H1 (cell line): ENCODE measurements at regions not wholly inside any gene's neighbourhood (a gene's known extent, or its start where the extent isn't known, plus 50 kb on each side); places are given as distances from the start of the nearest gene placed in this dataset.

Experiments
- CTCF ChIA-PET: fragments of 300-600 bp; sonication (Branson Sonifier 250); formaldehyde crosslinking; loops from one replicate; lab custom pipeline; 2021; ENCODE audit not compliant: partially characterized antibody; lab: Charles Lee
- POLR2A ChIA-PET: fragments of 300-600 bp; sonication (Branson Sonifier 250); formaldehyde crosslinking; loops from one replicate; lab custom pipeline; 2021; ENCODE audit warnings: inconsistent platforms; ENCODE audit not compliant: partially characterized antibody; lab: Charles Lee
- DNase-seq, 2 experiments: peaks; one replicate each; pipeline versions ENCODE4 v3.0.0 to v3.0.0-alpha.2; 2010 to 2022; ENCODE audit warnings: low spot score in 2 of 2, low read depth in 1 of 2, mixed read lengths in 1 of 2
- FAIRE-seq: peaks from 2 replicates; lab custom pipeline; 2011; peaks lifted over from hg19 to GRCh38; lab: Jason Lieb, UNC
- H2AFZ ChIP-seq: 2 replicates; pipeline ENCODE4 v1.8.1; 2012; ENCODE audit warnings: low read length, inconsistent platforms
- H2AK5ac ChIP-seq: 2 replicates; pipeline ENCODE4 v1.6.1; 2013; ENCODE audit warnings: low read depth, low read length
- H2BK120ac ChIP-seq: replicated peaks from 2 replicates; pipeline ENCODE3; 2013; ENCODE audit warnings: low read depth, low read length, inconsistent platforms
- H2BK12ac ChIP-seq: 2 replicates; pipeline ENCODE4 v1.6.1; 2013; ENCODE audit warnings: low read depth, low read length
- H2BK15ac ChIP-seq: 2 replicates; pipeline ENCODE4 v1.6.1; 2013; ENCODE audit warnings: low read length
- H2BK20ac ChIP-seq: 2 replicates; pipeline ENCODE4 v1.6.1; 2013; ENCODE audit warnings: low read length
- H2BK5ac ChIP-seq: 2 replicates; pipeline ENCODE4 v1.6.1; 2013; ENCODE audit warnings: low read depth, low read length
- H3K14ac ChIP-seq: 2 replicates; pipeline ENCODE4 v1.6.1; 2013; ENCODE audit warnings: inconsistent platforms; ENCODE audit not compliant: insufficient read length
- H3K18ac ChIP-seq: 2 replicates; pipeline ENCODE4 v1.6.1; 2013; ENCODE audit warnings: low read length; ENCODE audit errors: extremely low read depth
- H3K23ac ChIP-seq: 2 replicates; pipeline ENCODE4 v1.6.1; 2013; ENCODE audit warnings: inconsistent platforms; ENCODE audit not compliant: insufficient read length
- H3K23me2 ChIP-seq: 2 replicates; pipeline ENCODE4 v1.6.1; 2013; ENCODE audit warnings: low read depth, low read length
- H3K27ac ChIP-seq: 2 replicates; pipeline ENCODE4 v1.6.1; 2011; ENCODE audit warnings: low read depth, low read length, inconsistent platforms
- H3K27me3 ChIP-seq, 4 experiments: replicated peaks in 1 of 4; 1 replicate in 1 of 4; 2 replicates in 3 of 4; pipeline versions ENCODE4 v1.6.1 to v1.8.1; 2011 to 2013; ENCODE audit warnings: low read length in 3 of 4, mild to moderate bottlenecking in 3 of 4, inconsistent platforms in 2 of 4, mixed read lengths in 2 of 4, moderate library complexity in 1 of 4; ENCODE audit not compliant: control insufficient read depth in 3 of 4, insufficient read depth in 3 of 4; ENCODE audit errors: extremely low read depth in 1 of 4
- H3K36me3 ChIP-seq, 4 experiments: 2 replicates each; pipeline versions ENCODE4 v1.6.1 to v1.8.1; 2011 to 2013; ENCODE audit warnings: mild to moderate bottlenecking in 4 of 4, low read length in 3 of 4, moderate library complexity in 2 of 4, control low read depth in 1 of 4, inconsistent platforms in 1 of 4; ENCODE audit not compliant: insufficient read depth in 4 of 4, control insufficient read depth in 2 of 4
- H3K4ac ChIP-seq: replicated peaks from 2 replicates; pipeline ENCODE3; 2013; ENCODE audit warnings: low read length, low read depth, mixed read lengths, inconsistent platforms; ENCODE audit not compliant: insufficient read length
- H3K4me1 ChIP-seq, 4 experiments: replicated peaks in 1 of 4; 1 replicate in 1 of 4; 2 replicates in 3 of 4; pipeline versions ENCODE4 v1.6.1 to v1.8.1; 2011 to 2013; ENCODE audit warnings: low read length in 3 of 4, inconsistent platforms in 2 of 4, mixed read lengths in 1 of 4; ENCODE audit not compliant: insufficient read depth in 4 of 4, control insufficient read depth in 3 of 4
- H3K4me2 ChIP-seq, 2 experiments: 2 replicates each; pipeline versions ENCODE4 v1.6.1 to v1.8.1; 2011 to 2013; ENCODE audit warnings: low read depth in 2 of 2, low read length in 2 of 2, control low read depth in 1 of 2, inconsistent platforms in 1 of 2, mild to moderate bottlenecking in 1 of 2; ENCODE audit not compliant: insufficient read depth in 1 of 2
- H3K4me3 ChIP-seq, 4 experiments: fragments of 200-600, 300-600 bp in 1 of 4; sonication (generic), shearing (Covaris generic), sonication (Bioruptor Twin) in 1 of 4; 2 replicates each; pipeline versions ENCODE4 v1.5.1 to v1.8.1; 2011 to 2016; ENCODE audit warnings: low read length in 4 of 4, low read depth in 3 of 4, control low read depth in 2 of 4, inconsistent platforms in 2 of 4, mild to moderate bottlenecking in 2 of 4, mixed read lengths in 1 of 4, moderate library complexity in 1 of 4; ENCODE audit not compliant: insufficient read depth in 2 of 4; ENCODE audit errors: extremely low read depth in 1 of 4
- H3K56ac ChIP-seq: replicated peaks from 2 replicates; pipeline ENCODE3; 2013; ENCODE audit warnings: low read depth, mild to moderate bottlenecking, mixed read lengths, low read length, inconsistent platforms; ENCODE audit not compliant: insufficient read length
- H3K79me1 ChIP-seq: 2 replicates; pipeline ENCODE4 v1.6.1; 2013; ENCODE audit warnings: low read depth, low read length, control low read depth
- H3K79me2 ChIP-seq, 2 experiments: 2 replicates each; pipeline versions ENCODE4 v1.6.1 to v1.8.1; 2012 to 2013; ENCODE audit warnings: low read length in 2 of 2, mild to moderate bottlenecking in 2 of 2, inconsistent platforms in 1 of 2; ENCODE audit not compliant: insufficient read depth in 2 of 2, control insufficient read depth in 1 of 2
- H3K9ac ChIP-seq, 4 experiments: replicated peaks in 1 of 4; 1 replicate in 1 of 4; 2 replicates in 3 of 4; pipeline versions ENCODE4 v1.6.1 to v1.8.1; 2011 to 2013; ENCODE audit warnings: low read depth in 3 of 4, low read length in 3 of 4, control low read depth in 2 of 4, mild to moderate bottlenecking in 2 of 4, moderate library complexity in 2 of 4, inconsistent platforms in 1 of 4; ENCODE audit errors: extremely low read depth in 1 of 4
- H3K9me3 ChIP-seq, 2 experiments: 2 replicates each; pipeline versions ENCODE4 v1.6.1 to v1.8.1; 2012 to 2013; ENCODE audit warnings: mild to moderate bottlenecking in 2 of 2, moderate library complexity in 2 of 2, control low read depth in 1 of 2, inconsistent platforms in 1 of 2, low read depth in 1 of 2, low read length in 1 of 2, mixed read lengths in 1 of 2; ENCODE audit not compliant: insufficient read depth in 2 of 2
- H4K20me1 ChIP-seq, 2 experiments: replicated peaks in 1 of 2; 2 replicates each; pipeline versions ENCODE3 to v1.8.1; 2011 to 2013; ENCODE audit warnings: inconsistent platforms in 2 of 2, low read length in 2 of 2, mild to moderate bottlenecking in 1 of 2; ENCODE audit not compliant: insufficient read depth in 2 of 2, control insufficient read depth in 1 of 2
- H4K5ac ChIP-seq: 2 replicates; pipeline ENCODE4 v1.6.1; 2013; ENCODE audit warnings: low read length, low read depth, mixed read lengths, inconsistent platforms; ENCODE audit not compliant: insufficient read length
- H4K8ac ChIP-seq: 2 replicates; pipeline ENCODE4 v1.8.0; 2013; ENCODE audit warnings: mild to moderate bottlenecking, moderate library complexity, low read length, inconsistent platforms; ENCODE audit not compliant: insufficient read depth; ENCODE audit errors: extremely low read depth
- H4K91ac ChIP-seq: replicated peaks from 2 replicates; pipeline ENCODE3; 2013; ENCODE audit warnings: low read length, mixed read lengths, inconsistent platforms; ENCODE audit not compliant: insufficient read length
- BACH1 ChIP-seq: IDR thresholded peaks from 2 replicates; pipeline ENCODE4 v1.6.1; 2012; ENCODE audit warnings: low read length, improper control_type of control experiment
- BRCA1 ChIP-seq: IDR thresholded peaks from 2 replicates; pipeline ENCODE4 v1.6.1; 2012; ENCODE audit warnings: low read depth, low read length, improper control_type of control experiment
- CBX5 ChIP-seq: fragments of 300-800, 300-1000 bp; sonication (generic); IDR thresholded peaks from 2 replicates; pipeline ENCODE4 v1.7.1; 2016; ENCODE audit warnings: antibody characterized with exemption, low read length, low read depth
- CBX8 ChIP-seq: fragments of 300-800, 300-1000 bp; sonication (generic); IDR thresholded peaks from 2 replicates; pipeline ENCODE4 v1.7.1; 2016; ENCODE audit warnings: low read depth, low read length, borderline replicate concordance
- CTBP2 ChIP-seq: IDR thresholded peaks from 2 replicates; pipeline ENCODE4 v1.7.0; 2011; ENCODE audit warnings: borderline replicate concordance, mild to moderate bottlenecking, moderate library complexity, mixed read lengths, low read length; ENCODE audit not compliant: insufficient read depth, insufficient read length
- FOSL1 ChIP-seq: IDR thresholded peaks from 2 replicates; pipeline ENCODE4 v1.6.1; 2011; ENCODE audit warnings: mild to moderate bottlenecking, low read depth, low read length, moderate library complexity; ENCODE audit not compliant: insufficient read depth
- GABPA ChIP-seq: IDR thresholded peaks from 2 replicates; pipeline ENCODE4 v1.6.1; 2011; ENCODE audit warnings: mild to moderate bottlenecking, low read length, moderate library complexity, borderline replicate concordance; ENCODE audit not compliant: insufficient read depth
- NANOG ChIP-seq: IDR thresholded peaks from 2 replicates; pipeline ENCODE4 v1.6.1; 2011; ENCODE audit warnings: low read length, low read depth, mild to moderate bottlenecking, inconsistent platforms; ENCODE audit not compliant: insufficient read depth, poor library complexity, severe bottlenecking
- PHF8 ChIP-seq: fragments of 200-600 bp; sonication (generic); conservative IDR thresholded peaks from 2 replicates; pipeline ENCODE4 v1.7.1; 2012; ENCODE audit warnings: low read depth, mild to moderate bottlenecking, inconsistent platforms, low read length, moderate library complexity
- POLR2AphosphoS5 ChIP-seq: IDR thresholded peaks from 2 replicates; pipeline ENCODE4 v1.6.1; 2011; ENCODE audit warnings: low read depth, low read length
- POU5F1 ChIP-seq: IDR thresholded peaks from 2 replicates; pipeline ENCODE4 v1.6.1; 2011; ENCODE audit warnings: low read depth, mild to moderate bottlenecking, low read length, moderate library complexity
- SIN3A ChIP-seq, 2 experiments: IDR thresholded peaks in 1 of 2; conservative IDR thresholded peaks in 1 of 2; 2 replicates each; pipeline ENCODE4 v1.6.1; 2011 to 2012; ENCODE audit warnings: low read length in 2 of 2, improper control_type of control experiment in 1 of 2, low read depth in 1 of 2, mild to moderate bottlenecking in 1 of 2
- SIRT6 ChIP-seq: IDR thresholded peaks from one replicate; pipeline ENCODE4 v1.7.1; 2012; ENCODE audit warnings: low read length, inconsistent platforms
- SIX5 ChIP-seq: IDR thresholded peaks from 2 replicates; pipeline ENCODE4 v1.6.1; 2011; ENCODE audit warnings: mild to moderate bottlenecking, low read depth, low read length
- SP2 ChIP-seq: IDR thresholded peaks from 2 replicates; pipeline ENCODE4 v1.6.1; 2012; ENCODE audit warnings: mild to moderate bottlenecking, low read length, inconsistent platforms
- TF ChIP-seq, protein P1 (sequence below): IDR thresholded peaks from 2 replicates; pipeline ENCODE4 v1.6.1; 2012; ENCODE audit warnings: inconsistent platforms

DNA sequence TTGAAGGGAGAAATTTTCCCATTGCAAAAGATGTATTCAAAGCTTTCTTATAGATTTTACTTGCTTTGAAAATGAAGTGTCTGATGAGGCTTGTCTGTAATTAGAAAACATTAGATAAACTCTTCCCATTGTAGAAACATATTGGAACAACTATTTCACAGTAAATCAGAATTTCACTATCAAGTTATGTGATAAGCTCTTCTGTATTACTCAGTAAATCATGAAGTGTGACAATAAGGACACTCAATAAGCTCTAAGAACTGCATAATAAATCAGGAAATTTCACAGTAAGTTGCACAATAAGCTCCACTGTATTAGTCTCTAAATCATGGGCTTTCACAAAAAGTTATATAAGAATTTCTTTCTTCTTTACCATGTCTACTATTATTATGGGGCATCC, 1546.6 kb downstream of the SLITRK5 start:
- Histone ChIP-seq H4K91ac (no peak overlapping the region), H3K4me2 (no peak overlapping the region), H3K4ac (no peak overlapping the region), H3K79me2 (no peaks in the 10 kb centered on the region), H2BK20ac (no peak overlapping the region), H2AK5ac (no peak overlapping the region), H3K4me1 (no peaks in the 10 kb centered on the region), H3K18ac (no peak overlapping the region), H4K8ac (no peak overlapping the region), H4K20me1 (no peaks in the 10 kb centered on the region), H3K27me3 (no peaks in the 10 kb centered on the region), H4K5ac (no peak overlapping the region), H3K23ac (no peak overlapping the region), H3K4me3 (no peak overlapping the region), H2BK120ac (no peak overlapping the region), H3K36me3 (no peaks in the 10 kb centered on the region), H2BK5ac (no peak overlapping the region), H3K27ac (no peak overlapping the region), H3K9me3 (peaks cover 6 to 8% of the 10 kb centered on the region in 2 experiments; a peak in 1 of 4 replicates), H2BK12ac (no peak overlapping the region), H3K56ac (no peak overlapping the region), H3K23me2 (no peaks in the 10 kb centered on the region), H3K79me1 (no peaks in the 10 kb centered on the region), H3K14ac (no peak overlapping the region), H2AFZ (no peak overlapping the region), H2BK15ac (no peak overlapping the region), H3K9ac (no peak overlapping the region)
- no peak for FAIRE-seq
- no peak for DNase-seq
- CTCF ChIA-PET, result interaction anchor here (0.6 kb wide), 1 partner anchor 19 kb away, joined by 3 read pairs; no protein-coding TSS in a partner anchor
- POLR2A ChIA-PET, result no interaction called here
- no peak for TF ChIP-seq BACH1
- TF ChIP-seq PHF8, result no peak
- no peak for TF ChIP-seq GABPA
- TF ChIP-seq SIN3A (conservative IDR thresholded peaks at IDR 0.05 in 1 of 2, IDR thresholded peaks at IDR 0.05 in 1 of 2; ENCODE audit: low read depth in 1 of 2, low read length in 2 of 2), result no peak
- no peak for TF ChIP-seq CTBP2
- TF ChIP-seq POLR2AphosphoS5, result no peak
- TF ChIP-seq BRCA1, result no peak
- no peak for TF ChIP-seq NANOG
- TF ChIP-seq SIX5, result no peak
- TF ChIP-seq FOSL1, result no peak
- TF ChIP-seq SP2, result no peak
- TF ChIP-seq, protein P1, sequence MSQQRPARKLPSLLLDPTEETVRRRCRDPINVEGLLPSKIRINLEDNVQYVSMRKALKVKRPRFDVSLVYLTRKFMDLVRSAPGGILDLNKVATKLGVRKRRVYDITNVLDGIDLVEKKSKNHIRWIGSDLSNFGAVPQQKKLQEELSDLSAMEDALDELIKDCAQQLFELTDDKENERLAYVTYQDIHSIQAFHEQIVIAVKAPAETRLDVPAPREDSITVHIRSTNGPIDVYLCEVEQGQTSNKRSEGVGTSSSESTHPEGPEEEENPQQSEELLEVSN, result no peak
- TF ChIP-seq POU5F1, result no peak
- no peak for TF ChIP-seq SIRT6
- no peak for TF ChIP-seq CBX8
- no peak for TF ChIP-seq CBX5
